ENCODE measurements at regions not wholly inside any gene's neighbourhood (a gene's known extent, or its start where the extent isn't known, plus 50 kb on each side); places are given as distances from the start of the nearest gene placed in this dataset.

DNA sequence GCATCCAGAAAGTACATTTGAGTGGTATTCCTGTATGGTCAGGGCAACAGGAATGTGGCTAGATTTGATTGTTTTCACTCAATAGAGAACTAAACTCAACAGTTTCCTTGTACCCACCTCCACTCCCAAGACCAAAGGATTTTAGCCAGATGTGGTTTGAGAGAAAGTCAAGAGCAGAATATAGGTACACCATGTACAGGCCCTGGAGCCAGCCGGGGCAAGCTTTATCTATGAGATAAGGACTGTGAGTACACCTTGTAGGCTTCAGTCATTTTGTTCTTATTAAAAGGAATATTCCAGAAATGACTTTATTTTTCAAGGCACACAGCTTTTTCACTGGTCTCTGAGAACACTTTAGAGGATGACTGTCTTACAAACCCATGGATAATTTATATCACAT, 192.4 kb upstream of the JUN start:
- DNase-seq = no peak
- intact Hi-C loops (cut with DNase I) = loop anchor here (10.0 kb wide), 2 partner anchors 69 to 169 kb away; no protein-coding TSS in a partner anchor
- ATAC-seq (ENCODE audit: poor library complexity) = no peak

- intact Hi-C loops (cut with DNase I) = loop anchor here (10.0 kb wide), 2 partner anchors 67 to 167 kb away; no protein-coding TSS in a partner anchor
- ATAC-seq (ENCODE audit: poor library complexity) (no peak), DNase-seq (no peak)
Measured at GRCh38 chr1:58977598-58977997, 193.8 kb upstream of the JUN start.

GRCh38 chr1:58978096-58978495, 194.2 kb upstream of the JUN start:
- no peak for ATAC-seq (ENCODE audit: poor library complexity)
- no peak for DNase-seq
- intact Hi-C loops (cut with DNase I) = loop anchor here (10.0 kb wide), 2 partner anchors 67 to 167 kb away; no protein-coding TSS in a partner anchor

- intact Hi-C loops (cut with DNase I) = loop anchor here (10.0 kb wide), 2 partner anchors 66 to 166 kb away; no protein-coding TSS in a partner anchor
- no peak for DNase-seq
- no peak for ATAC-seq (ENCODE audit: poor library complexity)
Measured at GRCh38 chr1:58979086-58979485, 195.2 kb upstream of the JUN start.

DNA sequence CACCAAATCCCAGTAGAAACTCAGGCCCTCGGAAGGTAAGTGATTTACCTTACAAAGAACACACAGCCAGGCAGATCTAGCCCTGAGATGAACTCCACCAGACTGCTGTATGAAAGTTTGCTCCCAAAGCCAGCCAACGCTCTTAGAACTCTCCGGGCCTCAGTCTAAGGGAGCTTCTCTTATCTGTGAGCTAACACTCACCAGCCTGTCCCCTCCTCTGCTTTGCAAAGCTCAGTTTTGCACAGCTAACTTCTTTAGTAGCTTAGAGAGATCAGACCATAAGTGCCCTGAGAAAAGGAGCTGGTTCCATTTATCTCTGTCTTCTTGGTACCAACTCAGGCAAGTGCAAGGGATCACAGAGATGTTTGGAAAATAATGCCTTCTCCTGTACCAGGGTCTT, 195.8 kb upstream of the JUN start:
- DNase-seq (no peak), ATAC-seq (ENCODE audit: poor library complexity) (no peak)
- intact Hi-C loops (cut with DNase I) = loop anchor here (10.0 kb wide), 3 partner anchors 65 to 195 kb away; partner anchors contain the start of gene JUN

DNA sequence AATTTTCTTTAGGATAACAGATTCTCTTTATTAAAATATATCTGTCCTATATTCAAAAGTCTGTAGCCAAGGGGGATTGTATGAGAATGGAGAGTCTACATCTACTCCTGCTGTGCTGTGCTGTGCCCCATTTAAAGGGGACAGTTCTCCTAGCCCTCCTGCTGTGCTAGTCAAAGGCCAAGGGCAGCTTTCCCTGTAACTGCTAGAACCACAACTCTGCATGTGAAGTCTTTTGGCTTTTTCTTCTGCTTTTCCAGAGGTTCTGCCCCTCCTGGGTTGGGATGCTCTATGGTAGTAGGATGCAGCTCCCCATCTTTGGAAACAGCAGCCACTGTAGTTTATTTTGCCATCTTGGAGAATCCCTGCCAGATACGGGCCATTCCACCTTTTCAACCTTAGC, 197.5 kb upstream of the JUN start:
- intact Hi-C loops (cut with DNase I) = loop anchor here (10.0 kb wide), 1 partner anchor 197 kb away; the partner anchor contains the start of gene JUN
- no peak for ATAC-seq (ENCODE audit: poor library complexity)
- DNase-seq = no peak

DNA sequence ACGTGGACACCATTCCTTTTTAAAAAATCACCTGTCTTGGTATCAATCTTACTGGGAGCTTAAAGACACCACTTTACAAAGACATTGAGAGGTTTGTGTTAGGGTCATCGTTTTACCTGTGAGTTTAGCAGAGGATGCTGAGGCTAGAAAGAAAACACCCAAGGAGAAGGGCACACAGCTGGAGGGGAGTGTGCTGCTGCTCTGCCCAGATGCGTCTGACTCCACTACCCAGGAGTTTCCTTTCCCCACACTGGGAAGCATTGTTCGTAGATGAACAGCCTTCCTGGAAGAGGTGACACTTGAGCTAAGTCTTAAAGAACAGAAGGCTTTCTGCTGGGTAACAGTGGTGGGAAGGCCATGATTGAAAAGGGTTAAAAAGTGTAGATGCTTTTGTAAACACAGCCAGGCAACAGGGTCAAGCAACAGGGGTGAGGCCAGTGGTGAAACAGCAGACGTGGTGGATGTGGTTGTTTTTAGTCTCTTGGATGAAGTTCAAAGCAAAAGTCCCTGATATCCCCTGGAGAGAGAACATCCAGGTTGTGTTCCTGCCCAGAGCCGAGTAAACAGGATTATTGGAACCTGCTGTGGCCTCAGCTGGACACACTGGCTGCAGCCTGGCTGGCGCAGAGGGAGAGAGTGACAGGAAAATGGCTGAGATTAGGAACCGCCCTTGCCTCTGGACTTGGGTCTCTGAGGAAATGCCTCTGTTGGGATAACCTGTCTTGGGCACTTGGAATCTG, 198.6 kb upstream of the JUN start:
- ATAC-seq (ENCODE audit: poor library complexity) (peak; percentile 88), DNase-seq (peak; percentile 66)
- intact Hi-C loops (cut with DNase I) = loop anchor here (10.0 kb wide), 1 partner anchor 198 kb away; the partner anchor contains the start of gene JUN

DNA sequence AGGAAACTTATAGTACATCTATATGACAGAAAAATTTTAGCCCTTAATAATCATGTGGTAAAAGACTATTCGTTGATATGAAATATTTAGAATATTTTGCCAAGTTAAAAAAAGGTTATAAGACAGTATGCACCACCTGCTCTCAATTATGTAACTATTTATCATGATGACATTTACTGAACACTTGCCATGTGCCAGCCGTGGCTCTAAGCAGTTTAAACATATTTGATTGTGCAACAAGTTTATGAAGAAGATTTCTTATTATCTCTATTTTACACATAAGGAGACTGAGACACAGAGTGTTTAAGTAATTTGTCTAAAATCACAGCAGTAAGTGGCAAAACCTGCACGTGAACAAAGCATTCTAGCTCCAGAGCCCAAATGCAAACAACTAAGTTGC, 199.3 kb upstream of the JUN start:
- intact Hi-C loops (cut with DNase I) = loop anchor here (10.0 kb wide), 1 partner anchor 198 kb away; the partner anchor contains the start of gene JUN
- peak; percentile 42 for ATAC-seq (ENCODE audit: poor library complexity)
- no peak for DNase-seq

DNA sequence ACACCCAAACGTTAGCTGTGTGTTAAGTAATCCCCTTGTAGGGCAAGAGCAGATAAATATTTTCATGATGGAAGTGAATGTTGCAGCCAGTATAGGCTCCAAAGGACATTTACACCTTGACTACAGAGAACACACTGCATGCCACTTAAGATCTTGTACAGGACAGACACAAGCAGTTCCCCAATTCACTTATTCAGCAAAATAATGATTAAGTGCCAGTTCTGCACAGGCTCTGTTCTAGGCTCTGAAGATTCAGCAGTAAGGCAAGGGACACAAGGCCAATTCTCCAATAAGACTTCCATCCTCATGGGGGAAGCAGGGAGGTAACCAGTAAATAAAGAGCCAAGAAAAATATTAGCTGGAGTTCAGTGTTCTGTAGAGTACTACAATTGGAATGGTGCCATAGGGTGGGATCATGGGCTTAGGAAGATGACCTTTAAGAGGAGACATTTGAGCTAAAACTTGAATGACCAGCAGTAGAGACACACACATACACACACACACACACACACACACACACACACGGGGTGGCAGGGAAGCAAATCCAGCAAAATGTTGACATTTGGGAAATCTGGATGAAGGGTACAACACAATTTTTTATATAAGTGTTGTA, 199.9 kb upstream of the JUN start:
- intact Hi-C loops (cut with DNase I) = loop anchor here (10.0 kb wide), 1 partner anchor 199 kb away; the partner anchor contains the start of gene JUN
- DNase-seq = no peak
- peak; percentile 50 for ATAC-seq (ENCODE audit: poor library complexity)

- ATAC-seq (ENCODE audit: poor library complexity) (no peak), DNase-seq (no peak)
- intact Hi-C loops (cut with DNase I) = loop anchor here (10.0 kb wide), 1 partner anchor 202 kb away; the partner anchor contains the start of gene JUN
Measured at GRCh38 chr1:58986996-58987767, 203.3 kb upstream of the JUN start.

DNA sequence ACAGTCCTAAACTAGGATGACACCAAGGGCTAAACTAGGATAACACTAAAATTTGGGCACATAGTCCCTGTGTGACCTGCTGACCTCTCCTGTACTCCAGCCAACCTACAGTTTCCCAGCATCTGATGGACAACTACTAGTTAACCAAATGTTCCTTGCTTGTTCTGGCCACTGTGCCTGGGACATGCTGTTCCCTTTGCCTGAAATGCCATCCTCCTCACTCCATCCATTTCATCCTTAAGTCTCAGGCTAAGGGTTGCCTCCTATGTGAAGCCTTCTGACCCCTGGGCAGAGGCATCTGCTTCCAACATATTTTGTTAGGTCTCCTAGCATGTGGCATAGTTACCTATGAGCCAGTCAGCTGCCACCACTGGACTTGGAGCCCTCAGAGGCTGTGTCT, 204.9 kb upstream of the JUN start:
- intact Hi-C loops (cut with DNase I) = loop anchor here (10.0 kb wide), 1 partner anchor 204 kb away; the partner anchor contains the start of gene JUN
- ATAC-seq (ENCODE audit: poor library complexity) (no peak), DNase-seq (no peak)

- ATAC-seq (ENCODE audit: poor library complexity) (no peak), DNase-seq (no peak)
- intact Hi-C loops (cut with DNase I) = loop anchor here (10.0 kb wide), 1 partner anchor 205 kb away; the partner anchor contains the start of gene JUN
Measured at GRCh38 chr1:58989845-58990244, 206.0 kb upstream of the JUN start.

DNA sequence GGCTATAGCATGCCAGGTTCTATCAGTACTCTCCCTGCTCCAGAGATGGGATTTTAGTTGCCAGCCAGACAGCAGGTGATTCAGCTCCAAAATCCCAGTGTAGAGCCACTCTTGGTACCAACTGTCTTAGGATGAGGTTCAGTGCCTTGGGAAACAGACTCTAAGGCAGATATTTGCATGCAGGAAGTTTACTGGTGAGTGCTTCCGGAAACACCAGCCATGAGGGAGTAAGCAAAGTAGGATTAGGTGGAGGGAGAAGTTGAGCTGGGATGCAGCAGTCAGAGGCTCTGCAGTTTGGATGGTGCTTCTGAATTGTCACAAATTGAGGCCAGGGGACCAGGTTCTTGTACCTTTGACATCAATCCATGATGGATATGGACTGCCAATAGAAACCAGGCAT, 207.5 kb upstream of the JUN start:
- intact Hi-C loops (cut with DNase I) = no loop called here
- no peak for ATAC-seq (ENCODE audit: poor library complexity)
- DNase-seq = no peak

GRCh38 chr1:58992643-58993042, 208.8 kb upstream of the JUN start:
- intact Hi-C loops (cut with DNase I) = no loop called here
- ATAC-seq (ENCODE audit: poor library complexity) (no peak), DNase-seq (no peak)

DNA sequence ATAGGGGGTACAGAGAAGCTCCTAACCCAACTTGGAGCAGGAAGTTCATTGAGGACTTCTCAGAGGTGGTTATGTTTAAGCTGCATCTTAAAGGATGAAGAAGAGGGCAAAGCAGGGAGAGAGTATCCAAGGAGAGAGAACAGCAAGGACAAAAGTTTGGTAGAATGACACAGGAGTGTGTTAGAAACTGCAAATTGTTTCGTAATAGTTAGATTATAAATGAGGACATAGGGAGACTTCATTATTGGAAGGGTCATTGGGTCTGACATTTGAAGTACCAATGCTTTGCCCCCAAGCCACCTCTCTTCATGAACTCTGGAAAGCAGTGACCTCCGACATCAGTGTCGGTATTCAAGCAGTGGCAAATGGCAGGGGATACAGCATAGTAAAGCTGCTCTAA, 209.6 kb upstream of the JUN start:
- intact Hi-C loops (cut with DNase I) = no loop called here
- no peak for ATAC-seq (ENCODE audit: poor library complexity)
- no peak for DNase-seq

- DNase-seq (no peak), ATAC-seq (ENCODE audit: poor library complexity) (no peak)
- intact Hi-C loops (cut with DNase I) = no loop called here
Measured at GRCh38 chr1:58994664-58995063, 210.8 kb upstream of the JUN start.

- intact Hi-C loops (cut with DNase I) = no loop called here
- ATAC-seq (ENCODE audit: poor library complexity) (peak; percentile 75), DNase-seq (no peak)
Measured at GRCh38 chr1:58996341-58997059, 212.7 kb upstream of the JUN start.

DNA sequence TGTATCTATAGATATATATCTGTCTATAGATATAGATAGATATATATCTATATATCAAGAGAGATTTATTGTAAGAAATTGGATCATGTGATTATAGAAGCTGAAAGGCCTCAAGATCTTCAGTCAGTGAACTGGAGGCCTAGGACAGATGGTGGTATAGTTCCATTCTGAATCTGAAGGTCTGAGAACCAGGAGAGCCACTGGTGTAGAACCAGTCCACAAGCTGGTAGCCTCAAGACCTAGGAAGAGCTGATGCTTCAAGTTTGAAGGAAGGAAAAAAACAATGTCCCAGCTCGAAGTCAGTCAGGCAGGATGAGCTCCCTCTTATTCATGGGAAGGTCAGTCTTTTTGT, 213.2 kb upstream of the JUN start:
- ATAC-seq (ENCODE audit: poor library complexity) (no peak), DNase-seq (no peak)
- intact Hi-C loops (cut with DNase I) = no loop called here

DNA sequence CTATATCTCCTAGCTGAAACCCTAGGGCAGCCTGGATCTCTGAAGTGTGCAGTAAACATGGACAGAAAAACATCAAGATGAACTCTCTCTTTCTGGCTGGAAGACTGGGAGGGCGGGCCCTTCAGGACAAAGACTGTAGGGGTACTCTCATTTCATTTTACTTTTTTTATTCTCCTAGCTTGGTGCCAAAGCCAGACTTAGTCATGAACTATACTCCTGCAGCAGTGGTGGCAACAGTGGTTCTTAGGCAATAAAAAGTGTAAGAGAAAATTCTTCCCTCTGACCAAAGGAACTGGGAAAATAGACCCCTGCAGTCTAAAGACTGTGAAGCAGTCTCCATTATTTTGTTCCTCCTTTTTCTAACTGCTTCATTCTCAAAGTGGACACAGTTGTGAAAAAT, 213.8 kb upstream of the JUN start:
- intact Hi-C loops (cut with DNase I) = no loop called here
- ATAC-seq (ENCODE audit: poor library complexity) (no peak), DNase-seq (no peak)

Measured in Right ventricle myocardium superior (tissue), 1 donor.